Skeletal muscle satellite cell (primary cell): ENCODE measurements at regions not wholly inside any gene's neighbourhood (a gene's known extent, or its start where the extent isn't known, plus 50 kb on each side); places are given as distances from the start of the nearest gene placed in this dataset.
"Not testable (repeated sequence)": the region's sequence is repeated elsewhere in the genome, so short reads cannot be mapped to it uniquely, and the experiment has no call there.

Source experiments
- H3K27me3 ChIP-seq: 2 replicates; pipeline ENCODE4 v1.7.0; 2013; ENCODE audit warnings: low read length; ENCODE audit not compliant: control insufficient read depth, insufficient read depth
- H3K36me3 ChIP-seq: 2 replicates; pipeline ENCODE4 v1.7.0; 2013; ENCODE audit warnings: mild to moderate bottlenecking, control low read depth, low read length; ENCODE audit not compliant: insufficient read depth
- H3K4me1 ChIP-seq: 2 replicates; pipeline ENCODE4 v1.7.0; 2013; ENCODE audit warnings: low read length; ENCODE audit not compliant: control insufficient read depth, insufficient read depth
- H3K4me2 ChIP-seq: 2 replicates; pipeline ENCODE4 v1.7.0; 2013; ENCODE audit warnings: mild to moderate bottlenecking, low read length
- H3K4me3 ChIP-seq: 2 replicates; pipeline ENCODE4 v1.7.0; 2013; ENCODE audit warnings: low read length
- H3K9ac ChIP-seq: 2 replicates; pipeline ENCODE4 v1.7.0; 2013; ENCODE audit warnings: mild to moderate bottlenecking, low read depth, low read length, moderate library complexity
- H3K9me3 ChIP-seq: replicated peaks from 2 replicates; pipeline ENCODE4 v1.7.0; 2013; ENCODE audit warnings: mild to moderate bottlenecking, control low read depth, low read length

GRCh38 chr4:27930976-27931375, 1070.3 kb downstream of the STIM2 start:
- Histone ChIP-seq H3K27me3 (no peaks in the 10 kb centered on the region), H3K9ac (no peak overlapping the region), H3K36me3 (no peaks in the 10 kb centered on the region), H3K4me3 (no peak overlapping the region), H3K9me3 (no peaks in the 10 kb centered on the region), H3K4me2 (no peak overlapping the region), H3K4me1 (no peaks in the 10 kb centered on the region)

GRCh38 chr4:27931584-27931983, 1070.9 kb downstream of the STIM2 start:
- no peaks in the 10 kb centered on the region for H3K36me3 ChIP-seq
- H3K27me3 ChIP-seq, result no peaks in the 10 kb centered on the region
- no peaks in the 10 kb centered on the region for H3K9me3 ChIP-seq
- H3K4me3 ChIP-seq, result no peak overlapping the region
- H3K9ac ChIP-seq, result no peak overlapping the region
- H3K4me2 ChIP-seq, result no peak overlapping the region
- no peaks in the 10 kb centered on the region for H3K4me1 ChIP-seq

- Histone ChIP-seq H3K36me3 (no peaks in the 10 kb centered on the region), H3K9ac (no peak overlapping the region), H3K4me3 (no peak overlapping the region), H3K4me1 (no peaks in the 10 kb centered on the region), H3K27me3 (no peaks in the 10 kb centered on the region), H3K4me2 (no peak overlapping the region), H3K9me3 (no peaks in the 10 kb centered on the region)
Measured at GRCh38 chr4:27934871-27935270, 1074.2 kb downstream of the STIM2 start.

GRCh38 chr4:27946799-27947198, 1086.2 kb downstream of the STIM2 start:
- Histone ChIP-seq H3K4me1 (no peaks in the 10 kb centered on the region), H3K4me2 (no peak overlapping the region), H3K27me3 (no peaks in the 10 kb centered on the region), H3K36me3 (no peaks in the 10 kb centered on the region), H3K9me3 (no peaks in the 10 kb centered on the region), H3K4me3 (no peak overlapping the region), H3K9ac (no peak overlapping the region)

GRCh38 chr4:27947302-27947701, 1086.7 kb downstream of the STIM2 start:
- no peaks in the 10 kb centered on the region for H3K27me3 ChIP-seq

GRCh38 chr4:27964095-27964494, 1103.5 kb downstream of the STIM2 start:
- Histone ChIP-seq H3K4me1 (no peaks in the 10 kb centered on the region), H3K9ac (no peak overlapping the region), H3K9me3 (no peaks in the 10 kb centered on the region), H3K4me2 (no peak overlapping the region), H3K36me3 (no peaks in the 10 kb centered on the region), H3K27me3 (no peaks in the 10 kb centered on the region), H3K4me3 (no peak overlapping the region)

More at GRCh38 chr4:27947302-27947701, 1086.7 kb downstream of the STIM2 start:
- Histone ChIP-seq H3K4me2 (no peak overlapping the region), H3K4me3 (no peak overlapping the region), H3K4me1 (no peaks in the 10 kb centered on the region), H3K36me3 (no peaks in the 10 kb centered on the region), H3K9ac (no peak overlapping the region), H3K9me3 (no peaks in the 10 kb centered on the region)

- H3K27me3 ChIP-seq, result no peaks in the 10 kb centered on the region
- H3K4me2 ChIP-seq, result no peak overlapping the region
- no peak overlapping the region for H3K9ac ChIP-seq
- no peaks in the 10 kb centered on the region for H3K4me1 ChIP-seq
- H3K9me3 ChIP-seq, result no peaks in the 10 kb centered on the region
- H3K4me3 ChIP-seq, result no peak overlapping the region
- no peaks in the 10 kb centered on the region for H3K36me3 ChIP-seq
Measured at GRCh38 chr4:27966664-27967063, 1106.0 kb downstream of the STIM2 start.

- no peaks in the 10 kb centered on the region for H3K9me3 ChIP-seq
- H3K9ac ChIP-seq, result no peak overlapping the region
- no peaks in the 10 kb centered on the region for H3K4me1 ChIP-seq
- H3K4me3 ChIP-seq, result no peak overlapping the region
- H3K4me2 ChIP-seq, result no peak overlapping the region
- H3K36me3 ChIP-seq, result no peaks in the 10 kb centered on the region
- H3K27me3 ChIP-seq, result no peaks in the 10 kb centered on the region
Measured at GRCh38 chr4:27973056-27973455, 1112.4 kb downstream of the STIM2 start.

- H3K27me3 ChIP-seq, result no peaks in the 10 kb centered on the region
- H3K9ac ChIP-seq, result no peak overlapping the region
- no peak overlapping the region for H3K4me2 ChIP-seq
- H3K4me1 ChIP-seq, result no peaks in the 10 kb centered on the region
- H3K9me3 ChIP-seq, result no peaks in the 10 kb centered on the region
- H3K36me3 ChIP-seq, result no peaks in the 10 kb centered on the region
- no peak overlapping the region for H3K4me3 ChIP-seq
Measured at GRCh38 chr4:27973700-27974099, 1113.1 kb downstream of the STIM2 start.

GRCh38 chr4:27974339-27974738, 1113.7 kb downstream of the STIM2 start:
- no peaks in the 10 kb centered on the region for H3K9me3 ChIP-seq
- no peak overlapping the region for H3K9ac ChIP-seq
- H3K4me2 ChIP-seq, result no peak overlapping the region
- no peaks in the 10 kb centered on the region for H3K27me3 ChIP-seq
- H3K4me3 ChIP-seq, result no peak overlapping the region
- no peaks in the 10 kb centered on the region for H3K36me3 ChIP-seq
- H3K4me1 ChIP-seq, result no peaks in the 10 kb centered on the region

GRCh38 chr4:27974881-27975280, 1114.2 kb downstream of the STIM2 start:
- not testable (repeated sequence) for H3K9ac ChIP-seq, H3K4me2 ChIP-seq, H3K4me3 ChIP-seq, H3K27me3 ChIP-seq, H3K36me3 ChIP-seq, H3K4me1 ChIP-seq, H3K9me3 ChIP-seq

- not testable (repeated sequence) for H3K9ac ChIP-seq, H3K27me3 ChIP-seq, H3K4me2 ChIP-seq, H3K4me3 ChIP-seq, H3K4me1 ChIP-seq, H3K36me3 ChIP-seq, H3K9me3 ChIP-seq
Measured at GRCh38 chr4:27978427-27979109, 1117.9 kb downstream of the STIM2 start.
